ENCODE measurements at regions not wholly inside any gene's neighbourhood (a gene's known extent, or its start where the extent isn't known, plus 50 kb on each side); places are given as distances from the start of the nearest gene placed in this dataset.

DNA sequence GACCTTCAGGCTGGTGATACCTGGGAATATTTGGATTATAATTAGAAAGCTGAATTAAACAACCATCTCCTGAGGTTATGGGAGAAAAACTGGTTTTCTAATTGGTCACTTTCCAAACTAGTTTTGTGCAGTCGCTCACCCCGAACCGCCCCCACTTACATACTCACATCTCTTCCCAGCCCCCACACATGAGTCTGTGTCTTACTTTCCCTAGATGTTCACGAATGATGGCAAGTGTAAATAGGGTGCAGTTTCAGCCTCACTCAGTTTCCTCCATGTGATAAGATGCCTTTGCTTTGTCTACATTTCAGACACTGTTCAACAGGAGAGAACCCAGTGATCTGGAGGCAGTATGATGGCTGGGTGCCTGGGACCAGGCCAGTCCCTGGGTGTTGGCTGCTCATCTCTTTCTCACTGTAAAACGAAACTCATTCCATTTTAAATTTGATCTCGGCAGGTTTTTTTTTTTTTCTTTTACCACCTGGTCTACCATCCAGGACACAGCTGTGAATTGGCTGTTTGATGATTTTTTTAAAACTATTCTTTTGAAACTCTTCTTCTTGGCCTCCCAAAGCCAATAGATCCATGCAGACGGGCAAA lies 164.3 kb upstream of the RAB4A start:
- TF ChIP-seq, protein P1, sequence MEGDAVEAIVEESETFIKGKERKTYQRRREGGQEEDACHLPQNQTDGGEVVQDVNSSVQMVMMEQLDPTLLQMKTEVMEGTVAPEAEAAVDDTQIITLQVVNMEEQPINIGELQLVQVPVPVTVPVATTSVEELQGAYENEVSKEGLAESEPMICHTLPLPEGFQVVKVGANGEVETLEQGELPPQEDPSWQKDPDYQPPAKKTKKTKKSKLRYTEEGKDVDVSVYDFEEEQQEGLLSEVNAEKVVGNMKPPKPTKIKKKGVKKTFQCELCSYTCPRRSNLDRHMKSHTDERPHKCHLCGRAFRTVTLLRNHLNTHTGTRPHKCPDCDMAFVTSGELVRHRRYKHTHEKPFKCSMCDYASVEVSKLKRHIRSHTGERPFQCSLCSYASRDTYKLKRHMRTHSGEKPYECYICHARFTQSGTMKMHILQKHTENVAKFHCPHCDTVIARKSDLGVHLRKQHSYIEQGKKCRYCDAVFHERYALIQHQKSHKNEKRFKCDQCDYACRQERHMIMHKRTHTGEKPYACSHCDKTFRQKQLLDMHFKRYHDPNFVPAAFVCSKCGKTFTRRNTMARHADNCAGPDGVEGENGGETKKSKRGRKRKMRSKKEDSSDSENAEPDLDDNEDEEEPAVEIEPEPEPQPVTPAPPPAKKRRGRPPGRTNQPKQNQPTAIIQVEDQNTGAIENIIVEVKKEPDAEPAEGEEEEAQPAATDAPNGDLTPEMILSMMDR (IDR thresholded peaks at IDR 0.05): no peak
- TF ChIP-seq POLR2A (IDR thresholded peaks at IDR 0.05): no peak
- no peak for TF ChIP-seq POLR2AphosphoS5 (IDR thresholded peaks at IDR 0.05)

Measured in breast epithelium (tissue), 3 donors.